ENCODE measurements at regions not wholly inside any gene's neighbourhood (a gene's known extent, or its start where the extent isn't known, plus 50 kb on each side); places are given as distances from the start of the nearest gene placed in this dataset.

GRCh38 chr2:57677296-57677695 is 369.3 kb upstream of the VRK2 start:
- no peaks in the 10 kb centered on the region for H3K4me1 ChIP-seq
- no peaks in the 10 kb centered on the region for H3K36me3 ChIP-seq
- DNase-seq (ENCODE audit: low spot score in 2 of 2), result no peak
- no peak overlapping the region for H3K27ac ChIP-seq
- no peak for TF ChIP-seq POLR2A (IDR thresholded peaks at IDR 0.05)
- no peak for TF ChIP-seq EP300 (IDR thresholded peaks at IDR 0.05)
- no peak for TF ChIP-seq CTCF (IDR thresholded peaks at IDR 0.05)
- H3K9me3 ChIP-seq, result no peaks in the 10 kb centered on the region
- H3K4me3 ChIP-seq, result no peak overlapping the region
- no peaks in the 10 kb centered on the region for H3K27me3 ChIP-seq

- TF ChIP-seq CTCF (IDR thresholded peaks at IDR 0.05) (no peak), EP300 (IDR thresholded peaks at IDR 0.05) (no peak), POLR2A (IDR thresholded peaks at IDR 0.05) (no peak)
- no peak overlapping the region for H3K27ac ChIP-seq
- H3K27me3 ChIP-seq, result no peaks in the 10 kb centered on the region
- H3K36me3 ChIP-seq, result no peaks in the 10 kb centered on the region
- H3K9me3 ChIP-seq, result no peaks in the 10 kb centered on the region
- 85 to 100% methylated on average over 1 of the region's 1 CpG for WGBS, 2 donors
- no peak overlapping the region for H3K4me3 ChIP-seq
- no peak for DNase-seq (ENCODE audit: low spot score in 2 of 2)
- no peaks in the 10 kb centered on the region for H3K4me1 ChIP-seq
Measured at GRCh38 chr2:57681650-57682049, 365.0 kb upstream of the VRK2 start.

GRCh38 chr2:57685032-57685431 is 361.6 kb upstream of the VRK2 start:
- H3K4me1 ChIP-seq, result no peaks in the 10 kb centered on the region
- no peaks in the 10 kb centered on the region for H3K27me3 ChIP-seq
- no peak overlapping the region for H3K4me3 ChIP-seq
- no peak for TF ChIP-seq POLR2A (IDR thresholded peaks at IDR 0.05)
- no peak for TF ChIP-seq EP300 (IDR thresholded peaks at IDR 0.05)
- no peak for DNase-seq (ENCODE audit: low spot score in 2 of 2)
- 88 to 93% methylated on average over 2 of the region's 2 CpGs for WGBS, 2 donors
- H3K9me3 ChIP-seq, result peaks cover 0 to 17% (median 0%) of the 10 kb centered on the region in 4 donors
- H3K36me3 ChIP-seq, result no peaks in the 10 kb centered on the region
- no peak overlapping the region for H3K27ac ChIP-seq

- H3K36me3 ChIP-seq, result no peaks in the 10 kb centered on the region
- no peak overlapping the region for H3K4me3 ChIP-seq
- H3K9me3 ChIP-seq, result peaks cover 0 to 31% (median 4%) of the 10 kb centered on the region in 4 donors
- TF ChIP-seq POLR2A (IDR thresholded peaks at IDR 0.05) (no peak), EP300 (IDR thresholded peaks at IDR 0.05) (no peak), CTCF (IDR thresholded peaks at IDR 0.05) (no peak)
- H3K4me1 ChIP-seq, result no peaks in the 10 kb centered on the region
- no peak overlapping the region for H3K27ac ChIP-seq
- H3K27me3 ChIP-seq, result no peaks in the 10 kb centered on the region
- DNase-seq (ENCODE audit: low spot score in 2 of 2), result no peak
Measured at GRCh38 chr2:57692395-57692794, 354.2 kb upstream of the VRK2 start.

GRCh38 chr2:57693177-57693576 is 353.4 kb upstream of the VRK2 start:
- TF ChIP-seq POLR2A (IDR thresholded peaks at IDR 0.05), result no peak
- TF ChIP-seq EP300 (IDR thresholded peaks at IDR 0.05), result no peak
- no peak for TF ChIP-seq CTCF (IDR thresholded peaks at IDR 0.05)
- no peak overlapping the region for H3K27ac ChIP-seq
- H3K27me3 ChIP-seq, result no peaks in the 10 kb centered on the region
- no peaks in the 10 kb centered on the region for H3K4me1 ChIP-seq
- H3K4me3 ChIP-seq, result no peak overlapping the region
- peaks cover 0 to 26% (median 4%) of the 10 kb centered on the region in 4 donors for H3K9me3 ChIP-seq
- no peaks in the 10 kb centered on the region for H3K36me3 ChIP-seq
- DNase-seq (ENCODE audit: low spot score in 2 of 2), result no peak

- Histone ChIP-seq H3K4me1 (no peaks in the 10 kb centered on the region), H3K27ac (no peak overlapping the region), H3K9me3 (peaks cover 0 to 26% (median 4%) of the 10 kb centered on the region in 4 donors), H3K27me3 (no peaks in the 10 kb centered on the region), H3K4me3 (no peak overlapping the region), H3K36me3 (no peaks in the 10 kb centered on the region)
- 79 to 80% methylated on average over 2 of the region's 2 CpGs for WGBS, 2 donors
- TF ChIP-seq CTCF (IDR thresholded peaks at IDR 0.05) (no peak), POLR2A (IDR thresholded peaks at IDR 0.05) (no peak), EP300 (IDR thresholded peaks at IDR 0.05) (no peak)
- DNase-seq (ENCODE audit: low spot score in 2 of 2), result no peak
Measured at GRCh38 chr2:57693965-57694364, 352.6 kb upstream of the VRK2 start.

Data from tibial nerve (tissue), 4 donors.